Midbrain (tissue), 1 donor: ENCODE measurements at regions not wholly inside any gene's neighbourhood (a gene's known extent, or its start where the extent isn't known, plus 50 kb on each side); places are given as distances from the start of the nearest gene placed in this dataset.
A peak's percentile ranks its signal among the peaks of the same experiment; 100 is the strongest.

Experiments used
- DNase-seq: peaks from one replicate; lab custom pipeline; 2025; lab: John Stamatoyannopoulos, UW

DNA sequence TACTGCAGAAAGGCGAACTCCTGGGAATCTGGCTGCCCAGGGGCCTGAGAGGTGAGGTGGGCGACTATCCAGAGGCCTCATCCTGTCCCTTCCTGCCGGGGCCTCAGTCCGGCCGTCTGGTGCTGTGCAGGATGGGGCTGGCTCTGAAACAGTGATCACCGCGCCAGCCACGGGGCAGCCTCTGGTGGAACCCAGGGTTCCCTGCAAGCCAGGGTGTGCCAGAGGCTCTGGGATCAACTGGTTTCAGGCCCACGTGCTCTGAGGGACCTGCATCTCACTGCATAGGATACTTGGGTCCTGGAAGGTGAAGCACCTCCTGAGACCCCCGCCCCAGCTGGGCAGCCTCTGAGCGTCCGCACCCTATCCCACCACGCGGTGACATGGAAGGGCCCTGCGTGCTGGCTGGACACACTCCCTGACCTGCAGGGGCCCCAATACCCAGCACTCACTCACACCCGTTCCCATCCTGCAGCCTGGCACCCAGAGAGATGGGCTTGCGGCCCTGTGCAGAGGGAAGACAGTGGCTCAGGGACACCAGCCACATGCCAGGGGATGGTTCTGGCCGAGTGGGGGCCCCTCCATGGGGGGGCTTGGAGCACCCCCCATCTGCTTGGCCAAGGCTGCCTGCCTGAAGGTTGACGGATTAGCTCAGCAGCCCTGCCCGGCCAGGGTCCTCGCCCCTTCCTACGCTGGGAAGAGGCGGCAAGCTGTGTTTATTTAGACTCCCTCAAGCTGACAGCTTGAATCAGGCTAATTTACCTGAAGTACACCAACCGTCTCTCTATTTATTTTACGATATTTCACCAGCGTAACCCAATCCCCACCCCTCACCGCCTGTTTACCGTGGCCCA lies 64.3 kb upstream of the TTC34 start:
- DNase-seq, result no peak

GRCh38 chr1:2866422-2867086 lies 65.1 kb upstream of the TTC34 start:
- DNase-seq, result no peak

DNA sequence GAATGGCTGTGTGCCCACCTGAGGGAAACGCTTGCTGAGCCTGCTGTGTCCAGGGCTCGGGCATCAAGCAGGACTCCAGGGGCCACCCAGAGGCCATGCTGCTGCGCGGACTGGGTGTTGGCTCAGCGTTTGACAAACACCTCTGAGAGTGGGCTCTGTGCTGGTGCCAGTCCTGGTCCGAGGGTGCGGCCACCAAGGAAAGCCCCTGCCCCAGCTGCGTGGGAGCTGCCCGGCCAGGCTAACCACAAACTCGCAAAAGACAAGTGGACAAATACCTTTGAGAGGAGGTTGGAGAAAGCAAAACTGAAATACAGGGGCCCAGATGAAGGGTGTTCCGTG lies 65.6 kb upstream of the TTC34 start:
- no peak for DNase-seq

DNA sequence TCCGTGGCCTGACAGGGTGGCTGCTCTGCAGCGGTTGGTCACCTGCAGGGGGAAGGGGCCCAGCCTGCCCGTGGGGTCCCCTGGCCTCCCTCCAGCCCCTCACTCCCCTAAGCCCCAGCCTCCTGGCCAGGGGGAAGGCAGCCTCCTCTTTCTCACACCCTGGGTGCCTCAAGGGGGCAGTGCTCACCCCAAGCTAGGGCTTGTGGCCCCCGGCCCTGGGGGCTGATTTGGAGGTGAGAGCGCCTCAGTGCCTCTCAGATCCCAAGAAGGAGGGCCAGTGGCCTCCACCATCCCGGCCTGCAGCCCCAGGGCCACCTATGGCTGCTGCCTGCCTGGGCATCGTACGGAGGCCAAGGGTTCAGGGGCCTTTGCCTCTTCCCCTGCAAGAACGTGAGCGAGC lies 66.4 kb upstream of the TTC34 start:
- no peak for DNase-seq

DNA sequence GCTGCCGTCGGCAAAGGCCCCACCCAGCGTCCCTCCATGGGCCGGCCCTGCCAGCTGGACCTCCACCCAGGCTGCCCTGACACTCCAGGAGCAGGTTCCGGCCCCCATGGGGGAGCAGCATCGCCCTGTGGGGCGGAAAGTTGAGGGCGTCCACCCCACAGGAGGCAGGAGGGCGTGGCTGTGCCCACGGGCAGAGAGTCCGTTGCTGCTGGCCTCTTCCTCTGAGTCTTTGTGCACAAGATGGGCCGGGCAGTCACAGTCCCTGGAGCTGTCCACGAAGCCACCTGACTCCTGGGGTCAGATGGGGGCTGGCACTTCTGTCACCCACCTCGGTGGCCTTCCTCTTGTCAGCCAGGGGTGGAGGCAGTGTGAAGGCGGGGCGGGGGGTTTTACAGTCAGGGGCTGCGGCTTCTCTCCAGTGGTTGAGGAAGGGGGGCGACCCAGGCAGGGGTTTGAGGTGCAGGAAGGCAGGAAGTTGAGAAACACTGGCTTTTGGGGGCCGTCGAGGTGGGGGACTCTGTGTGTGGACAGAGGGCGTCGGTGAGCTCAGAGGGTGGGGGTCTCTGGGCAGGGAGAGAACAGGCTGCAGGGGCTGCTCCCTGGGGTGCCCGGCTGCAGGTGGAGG lies 67.2 kb upstream of the TTC34 start:
- DNase-seq, result no peak

- DNase-seq, result no peak
Measured at GRCh38 chr1:2871246-2871815, 69.8 kb upstream of the TTC34 start.

- DNase-seq, result no peak
Measured at GRCh38 chr1:2874207-2874606, 72.7 kb upstream of the TTC34 start.

DNA sequence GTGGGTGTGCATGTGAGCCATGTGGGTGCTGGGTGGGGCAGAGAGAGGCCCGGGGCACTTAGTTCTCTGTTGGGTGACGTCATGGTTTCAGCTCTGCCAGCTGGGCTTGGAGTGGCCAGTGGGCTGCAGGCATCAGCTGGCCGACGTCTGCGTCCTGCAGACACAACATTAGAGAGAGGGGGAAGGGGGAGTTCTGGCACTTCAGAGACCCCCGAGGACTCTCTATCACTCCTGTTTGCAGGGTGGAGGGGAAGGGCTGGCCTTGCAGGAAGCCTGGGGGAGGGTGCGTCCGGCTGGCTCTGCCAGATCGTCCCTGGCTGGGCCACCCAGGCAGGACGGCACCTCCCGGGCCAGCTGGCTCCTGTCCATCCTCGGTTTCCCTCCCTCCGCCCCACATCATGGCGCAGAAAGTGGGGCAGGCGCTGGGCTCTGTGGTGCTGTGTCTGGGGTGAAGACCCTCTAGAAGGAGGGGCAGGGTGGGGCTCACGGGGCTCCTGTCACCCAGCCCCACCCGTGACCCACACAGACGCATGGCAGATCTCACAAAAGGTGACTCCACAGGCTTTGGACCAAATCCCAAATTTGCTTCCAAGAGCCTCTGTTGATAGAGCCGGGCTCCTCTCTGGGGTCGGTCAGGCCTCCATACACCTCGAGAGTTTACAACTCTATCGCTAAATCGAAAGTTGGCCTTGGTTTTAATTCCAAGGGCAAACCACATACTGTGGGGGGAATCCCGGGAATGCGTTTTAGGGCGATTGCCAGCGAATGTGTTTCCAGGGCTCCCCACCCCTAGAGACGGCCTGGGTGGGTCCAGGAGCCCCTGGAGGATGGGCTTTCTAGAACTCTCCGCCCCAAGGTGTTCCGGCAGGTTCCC lies 73.4 kb upstream of the TTC34 start:
- DNase-seq, result no peak

- peak; percentile 1 for DNase-seq
Measured at GRCh38 chr1:2875707-2876561, 74.4 kb upstream of the TTC34 start.

DNA sequence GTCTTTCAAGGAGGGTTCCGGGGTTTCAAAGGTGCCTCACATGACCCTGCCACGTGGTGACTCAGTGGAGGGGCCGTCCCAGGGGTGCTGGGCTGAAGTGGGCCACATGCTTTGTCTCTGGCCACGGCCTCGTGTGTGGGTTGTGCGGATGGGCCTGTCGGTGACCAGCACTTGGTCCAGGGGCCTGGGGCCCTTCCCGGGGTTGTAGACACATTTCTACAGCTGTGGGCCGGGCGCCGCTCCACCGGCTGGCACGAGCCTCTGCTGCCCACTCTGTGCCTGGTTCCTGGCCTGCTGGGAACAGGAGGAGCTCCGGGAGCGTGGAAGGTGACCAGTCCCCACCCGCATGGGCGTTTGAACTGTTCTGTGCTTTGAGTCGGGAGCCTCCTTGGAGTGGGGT lies 75.4 kb upstream of the TTC34 start:
- no peak for DNase-seq

GRCh38 chr1:2877391-2877790 lies 75.9 kb upstream of the TTC34 start:
- no peak for DNase-seq

DNA sequence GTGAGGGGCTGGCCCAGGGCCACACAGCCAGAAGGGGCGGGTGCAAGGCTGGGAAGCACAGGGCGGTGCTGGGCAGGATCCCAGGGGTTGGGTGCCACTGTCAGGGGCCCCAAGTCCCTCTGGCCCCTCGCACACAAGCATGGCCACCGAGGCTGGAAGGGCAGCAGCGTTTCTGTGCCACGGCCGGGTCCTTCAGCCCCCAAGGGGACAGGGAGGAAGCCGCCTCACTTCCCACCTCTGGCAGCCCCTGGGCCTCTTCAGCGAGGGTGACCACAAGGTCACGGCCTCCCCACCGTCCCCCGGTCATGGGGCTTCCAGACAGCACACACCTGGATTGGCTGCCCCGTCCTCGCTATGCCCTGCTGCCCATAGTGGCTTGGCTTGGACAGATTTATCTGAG lies 77.1 kb upstream of the TTC34 start:
- no peak for DNase-seq

DNA sequence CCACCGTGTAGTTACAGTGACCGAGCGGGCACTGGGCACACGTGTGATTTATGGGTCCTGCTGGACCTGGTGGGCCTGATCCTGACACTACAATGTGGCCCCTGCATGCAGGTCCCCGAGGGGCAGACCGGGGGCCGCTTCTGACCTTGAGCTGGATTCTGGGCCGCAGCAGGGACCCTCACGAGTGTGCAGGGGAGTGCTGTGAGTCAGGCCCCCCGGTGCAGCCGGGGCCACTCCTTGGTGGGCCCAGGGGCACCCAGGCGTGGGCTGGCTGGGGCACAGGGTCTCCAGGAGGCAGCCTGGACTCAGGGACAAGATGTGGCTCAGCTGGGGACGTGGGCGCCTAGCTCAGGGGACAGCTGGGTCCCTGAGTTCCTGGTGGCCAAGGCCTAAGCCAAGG lies 77.5 kb upstream of the TTC34 start:
- no peak for DNase-seq

GRCh38 chr1:2879591-2879990 lies 78.1 kb upstream of the TTC34 start:
- DNase-seq, result no peak

DNA sequence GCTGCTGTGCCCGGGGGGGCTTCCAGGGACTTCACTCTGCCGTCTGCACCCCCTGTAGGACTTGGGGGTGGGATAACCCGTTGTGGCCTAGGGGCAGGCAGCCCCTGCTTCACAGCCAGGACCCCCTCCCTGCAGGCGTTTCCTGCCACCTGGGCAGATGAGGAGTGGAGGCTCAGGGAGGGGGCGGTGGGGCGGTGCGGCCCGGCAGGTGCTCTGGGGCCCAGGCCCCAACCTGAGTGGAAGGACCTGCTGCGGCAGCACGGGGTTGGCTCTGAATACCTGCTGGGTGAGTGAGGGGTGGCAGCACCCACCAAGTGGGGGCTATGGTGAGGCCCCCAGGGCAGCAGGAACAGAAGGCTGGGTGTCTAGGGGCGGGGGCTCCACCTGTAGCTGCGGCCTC lies 78.6 kb upstream of the TTC34 start:
- no peak for DNase-seq

DNA sequence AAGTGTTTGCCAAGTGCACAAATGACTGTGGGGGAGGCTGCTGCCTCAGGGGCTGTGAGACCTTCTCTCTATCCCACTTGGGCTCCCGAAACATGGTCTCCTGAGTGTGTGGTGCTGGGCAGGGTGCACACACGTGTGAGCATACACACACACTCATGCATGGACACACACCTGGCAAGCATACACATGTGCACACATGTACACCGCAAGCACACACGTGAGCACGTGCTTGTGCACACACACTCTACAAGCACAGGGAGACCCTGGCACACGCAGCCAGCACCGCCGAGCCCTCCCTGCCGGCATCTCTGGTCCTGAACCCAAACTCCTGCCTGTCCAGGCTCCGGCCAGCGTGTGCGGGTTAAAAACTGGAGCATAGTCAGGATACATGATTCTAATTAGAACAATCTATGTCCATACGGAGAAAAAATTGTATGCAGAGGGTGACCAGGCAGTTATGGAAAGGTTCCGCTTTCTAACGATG lies 79.4 kb upstream of the TTC34 start:
- DNase-seq, result no peak

GRCh38 chr1:2881556-2881955 lies 80.1 kb upstream of the TTC34 start:
- DNase-seq, result no peak

DNA sequence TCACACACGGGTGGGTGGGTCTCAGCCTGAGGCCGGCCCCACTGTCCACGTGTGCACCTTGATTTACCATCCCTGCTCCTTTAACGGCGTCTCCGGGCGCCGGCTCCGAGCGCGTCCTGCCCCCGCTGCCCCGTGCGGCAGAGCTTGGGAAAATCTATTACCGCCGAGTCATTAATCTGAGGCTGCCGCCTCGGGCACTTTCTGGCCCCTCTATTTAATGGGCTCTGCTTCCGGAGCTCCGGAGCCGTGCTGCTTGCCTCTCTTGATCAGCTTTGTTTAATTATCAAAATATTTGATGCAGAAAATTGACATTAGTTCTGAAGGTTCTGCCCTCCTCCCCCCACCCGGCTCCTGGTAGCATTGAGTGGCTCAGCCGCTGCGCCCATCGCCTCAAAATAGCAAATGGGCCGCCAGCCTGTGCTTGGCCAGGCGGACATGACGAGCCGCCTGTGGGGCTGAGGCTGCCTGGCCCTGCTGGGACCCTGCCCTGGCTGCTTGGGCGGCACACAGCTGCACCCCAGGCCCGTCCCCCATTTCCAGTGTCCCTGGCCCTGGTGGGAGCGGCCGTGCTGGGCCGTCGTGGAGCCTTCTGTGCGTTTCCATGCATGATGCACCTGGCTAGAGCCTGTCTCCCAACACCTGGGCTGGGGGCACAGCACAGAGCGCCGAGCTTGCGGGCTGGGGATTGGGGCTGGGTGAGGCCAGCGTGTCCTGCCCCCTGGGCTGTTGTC lies 81.6 kb upstream of the TTC34 start:
- no peak for DNase-seq

DNA sequence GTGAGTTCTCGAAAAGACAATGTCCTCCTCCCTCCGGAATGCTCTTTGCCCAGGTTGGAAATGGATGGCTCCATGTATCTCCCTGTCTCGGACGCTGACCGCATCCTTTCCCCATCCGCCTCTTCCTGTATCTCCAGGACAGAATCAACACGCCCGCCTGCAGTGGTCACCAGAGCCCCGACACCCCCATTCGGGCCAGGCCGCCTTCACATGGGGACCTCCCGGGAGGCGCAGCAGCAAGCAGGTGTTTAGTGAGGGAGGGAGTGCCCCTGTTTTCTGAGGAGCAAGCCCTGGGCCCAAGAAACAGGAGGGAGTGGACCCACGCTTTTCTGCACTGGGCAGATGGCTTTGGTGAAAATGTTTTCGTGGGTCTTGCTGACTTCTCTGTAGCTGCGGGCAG lies 83.5 kb upstream of the TTC34 start:
- DNase-seq, result no peak

- DNase-seq, result no peak
Measured at GRCh38 chr1:2886631-2887030, 85.1 kb upstream of the TTC34 start.
